ENCODE measurements at regions not wholly inside any gene's neighbourhood (a gene's known extent, or its start where the extent isn't known, plus 50 kb on each side); places are given as distances from the start of the nearest gene placed in this dataset.
A peak's percentile ranks its signal among the peaks of the same experiment; 100 is the strongest.

DNA sequence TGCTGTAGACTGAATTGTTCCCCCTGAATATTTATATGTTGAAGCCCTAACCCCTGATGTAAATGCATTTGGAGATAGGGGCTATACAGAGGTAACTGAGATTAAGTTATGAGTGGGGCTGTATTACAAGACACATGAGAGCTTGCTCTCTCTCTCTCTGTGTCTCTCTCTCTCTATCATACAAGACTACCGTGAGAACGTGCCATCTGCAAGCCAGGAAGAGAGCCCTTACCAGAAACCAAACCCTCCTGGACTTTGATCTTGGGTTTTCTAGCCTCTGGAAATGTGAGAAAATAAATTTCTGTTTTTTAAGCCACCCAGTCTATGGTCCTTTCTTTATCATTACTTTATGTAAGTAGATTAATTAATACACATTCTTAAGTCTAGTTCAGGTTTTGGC is 249.3 kb upstream of the MAN1A1 start:
- Histone ChIP-seq H3K9ac (ENCODE audit: low read length) (no peak overlapping the region), H3K4me1 (ENCODE audit: control insufficient read depth, insufficient read depth, low read length) (peaks cover 23% of the 10 kb centered on the region), H3K36me3 (ENCODE audit: control insufficient read depth, insufficient read depth, low read length, severe bottlenecking) (no peaks in the 10 kb centered on the region), H3K9me3 (ENCODE audit: control insufficient read depth, low read length) (no peaks in the 10 kb centered on the region), H3K27me3 (replicated peaks; ENCODE audit: control insufficient read depth, insufficient read depth, low read length) (no peaks in the 10 kb centered on the region), H3K4me3 (ENCODE audit: low read length) (no peak overlapping the region)
- no peak for DNase-seq (ENCODE audit: low read depth)

DNA sequence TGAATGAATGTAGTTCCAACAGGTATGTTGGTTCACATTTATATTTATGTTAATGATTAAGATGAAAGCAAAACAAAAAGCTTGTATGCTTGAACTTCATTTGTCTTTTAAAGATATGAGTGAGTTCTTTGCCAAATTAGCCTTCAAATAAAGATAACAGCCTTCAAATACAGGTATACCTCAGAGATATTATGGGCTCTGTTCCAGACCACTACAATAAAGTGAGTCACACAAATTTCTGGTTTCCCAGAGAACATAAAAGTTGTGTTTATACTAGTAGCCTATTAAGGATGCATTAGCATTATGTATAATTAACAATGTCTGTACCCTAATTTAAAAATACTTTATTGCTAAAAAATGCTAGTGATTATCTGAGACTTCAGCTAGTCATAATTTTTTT is 245.3 kb upstream of the MAN1A1 start:
- Histone ChIP-seq H3K4me3 (ENCODE audit: low read length) (no peak overlapping the region), H3K9me3 (ENCODE audit: control insufficient read depth, low read length) (no peaks in the 10 kb centered on the region), H3K36me3 (ENCODE audit: control insufficient read depth, insufficient read depth, low read length, severe bottlenecking) (no peaks in the 10 kb centered on the region), H3K27me3 (replicated peaks; ENCODE audit: control insufficient read depth, insufficient read depth, low read length) (no peaks in the 10 kb centered on the region), H3K9ac (ENCODE audit: low read length) (no peak overlapping the region), H3K4me1 (ENCODE audit: control insufficient read depth, insufficient read depth, low read length) (no peaks in the 10 kb centered on the region)
- DNase-seq (ENCODE audit: low read depth): no peak

DNA sequence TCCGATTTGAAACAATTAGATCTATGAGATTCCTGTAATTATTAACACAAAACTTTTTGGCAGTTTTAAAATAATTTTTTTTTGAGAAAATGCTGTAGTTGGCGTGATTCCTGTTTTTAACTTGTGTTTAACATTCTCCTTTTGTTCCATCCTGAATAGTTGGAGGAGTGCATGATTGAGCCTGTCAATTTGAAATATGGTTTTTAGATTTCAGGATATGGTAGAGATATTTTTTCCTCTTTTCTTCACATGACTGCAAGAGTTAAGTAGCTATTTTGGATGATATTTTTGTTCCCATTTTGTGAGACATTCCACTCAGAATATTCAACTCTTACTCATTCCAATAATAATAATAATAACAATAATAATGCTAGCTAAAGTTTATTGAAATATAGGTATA is 241.7 kb upstream of the MAN1A1 start:
- Histone ChIP-seq H3K4me1 (ENCODE audit: control insufficient read depth, insufficient read depth, low read length) (no peaks in the 10 kb centered on the region), H3K9ac (ENCODE audit: low read length) (no peak overlapping the region), H3K4me3 (ENCODE audit: low read length) (no peak overlapping the region), H3K9me3 (ENCODE audit: control insufficient read depth, low read length) (no peaks in the 10 kb centered on the region), H3K36me3 (ENCODE audit: control insufficient read depth, insufficient read depth, low read length, severe bottlenecking) (no peaks in the 10 kb centered on the region), H3K27me3 (replicated peaks; ENCODE audit: control insufficient read depth, insufficient read depth, low read length) (no peaks in the 10 kb centered on the region)
- no peak for DNase-seq (ENCODE audit: low read depth)

DNA sequence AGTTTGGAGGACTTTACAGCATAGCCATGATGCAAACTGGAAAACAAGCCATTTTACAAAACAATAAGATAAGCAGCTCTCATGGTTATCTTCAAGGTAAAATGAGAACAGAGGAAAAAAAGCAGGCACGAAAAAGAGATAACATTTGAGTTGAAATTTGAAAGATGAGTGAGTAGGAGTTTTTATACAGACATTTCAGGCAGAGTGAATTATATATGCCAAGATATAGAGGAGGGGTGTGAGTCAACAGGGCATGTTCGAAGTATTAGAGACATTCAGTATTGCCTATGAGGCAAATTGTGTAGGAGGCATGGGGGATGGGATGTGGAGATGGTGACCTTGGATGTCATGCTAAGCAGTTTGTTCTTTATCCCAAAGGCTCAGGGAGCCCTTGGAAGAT is 240.5 kb upstream of the MAN1A1 start:
- Histone ChIP-seq H3K27me3 (replicated peaks; ENCODE audit: control insufficient read depth, insufficient read depth, low read length) (no peaks in the 10 kb centered on the region), H3K36me3 (ENCODE audit: control insufficient read depth, insufficient read depth, low read length, severe bottlenecking) (no peaks in the 10 kb centered on the region), H3K4me1 (ENCODE audit: control insufficient read depth, insufficient read depth, low read length) (no peaks in the 10 kb centered on the region), H3K4me3 (ENCODE audit: low read length) (no peak overlapping the region), H3K9me3 (ENCODE audit: control insufficient read depth, low read length) (no peaks in the 10 kb centered on the region), H3K9ac (ENCODE audit: low read length) (no peak overlapping the region)
- DNase-seq (ENCODE audit: low read depth): no peak

DNA sequence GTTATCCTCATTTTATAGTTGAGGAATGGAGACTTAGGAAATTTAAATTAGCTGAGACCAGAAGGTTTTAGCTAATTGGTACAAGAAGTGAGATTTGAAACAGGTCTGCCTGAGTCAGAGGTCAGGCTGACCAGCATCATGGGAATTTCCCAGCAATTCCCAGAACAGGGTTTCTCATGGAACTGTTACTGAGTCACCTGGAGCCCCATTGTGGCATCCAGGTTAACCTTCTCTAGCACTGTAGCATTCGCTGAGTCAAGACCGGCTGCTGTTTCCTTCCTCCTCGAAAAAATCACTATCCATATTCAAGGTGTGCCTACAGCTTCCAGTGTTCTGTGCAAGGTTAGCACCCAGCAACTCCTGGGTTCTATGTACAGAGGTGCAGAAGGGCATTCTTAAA is 238.0 kb upstream of the MAN1A1 start:
- Histone ChIP-seq H3K36me3 (ENCODE audit: control insufficient read depth, insufficient read depth, low read length, severe bottlenecking) (no peaks in the 10 kb centered on the region), H3K9me3 (ENCODE audit: control insufficient read depth, low read length) (no peaks in the 10 kb centered on the region), H3K4me1 (ENCODE audit: control insufficient read depth, insufficient read depth, low read length) (no peaks in the 10 kb centered on the region), H3K9ac (ENCODE audit: low read length) (no peak overlapping the region), H3K27me3 (replicated peaks; ENCODE audit: control insufficient read depth, insufficient read depth, low read length) (no peaks in the 10 kb centered on the region), H3K4me3 (ENCODE audit: low read length) (no peak overlapping the region)
- no peak for DNase-seq (ENCODE audit: low read depth)

DNA sequence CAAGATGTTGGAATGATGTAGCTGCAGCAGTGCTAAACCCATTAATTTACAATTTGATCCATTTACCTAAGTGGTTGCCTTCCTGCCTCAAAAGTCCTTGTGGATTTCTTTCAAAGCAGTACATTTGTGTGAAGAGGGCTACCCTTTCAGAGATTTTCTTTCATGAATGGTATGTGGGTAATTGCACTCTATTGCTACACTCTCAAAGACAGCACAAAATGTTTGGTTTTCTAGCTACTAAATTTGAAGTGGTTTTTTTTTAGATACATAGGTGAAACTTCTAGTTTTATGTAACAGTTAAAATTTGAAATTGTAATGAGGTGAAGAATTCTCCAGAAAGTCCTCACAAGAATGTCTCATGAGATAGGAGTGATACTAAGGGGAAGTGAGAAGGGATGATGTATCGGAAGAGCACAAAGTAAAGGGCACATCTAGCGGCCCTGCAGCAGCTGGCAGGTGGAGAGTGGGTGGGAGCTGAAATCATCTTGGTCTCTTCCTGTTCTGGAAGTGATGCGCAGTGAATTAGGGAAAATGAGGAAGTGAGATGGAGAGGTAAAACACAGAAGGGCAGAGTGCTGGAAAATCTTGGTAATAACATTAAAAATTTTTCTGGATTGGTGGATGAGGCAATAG is 236.8 kb upstream of the MAN1A1 start:
- Histone ChIP-seq H3K4me1 (ENCODE audit: control insufficient read depth, insufficient read depth, low read length) (no peaks in the 10 kb centered on the region), H3K9ac (ENCODE audit: low read length) (no peak overlapping the region), H3K9me3 (ENCODE audit: control insufficient read depth, low read length) (no peaks in the 10 kb centered on the region), H3K36me3 (ENCODE audit: control insufficient read depth, insufficient read depth, low read length, severe bottlenecking) (no peaks in the 10 kb centered on the region), H3K27me3 (replicated peaks; ENCODE audit: control insufficient read depth, insufficient read depth, low read length) (no peaks in the 10 kb centered on the region), H3K4me3 (ENCODE audit: low read length) (no peak overlapping the region)
- no peak for DNase-seq (ENCODE audit: low read depth)

DNA sequence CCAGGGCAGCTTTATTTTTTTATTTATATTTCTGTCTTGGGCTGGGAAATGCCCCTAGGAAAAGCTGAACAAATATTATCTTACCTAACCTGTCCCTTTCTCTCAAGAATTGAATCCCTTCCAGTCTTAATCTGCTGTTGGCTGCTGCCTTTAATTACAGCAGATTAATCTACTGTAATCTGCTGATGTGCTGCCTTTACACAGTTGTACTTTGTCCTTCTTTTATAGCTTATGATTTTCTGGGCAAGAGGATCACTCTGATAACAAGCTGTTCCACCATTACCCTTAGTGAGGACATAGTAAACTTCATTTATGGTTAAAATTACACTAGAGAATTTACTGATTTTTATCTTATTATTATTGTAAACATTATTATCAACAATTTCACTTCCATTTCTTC is 234.5 kb upstream of the MAN1A1 start:
- Histone ChIP-seq H3K4me1 (ENCODE audit: control insufficient read depth, insufficient read depth, low read length) (no peaks in the 10 kb centered on the region), H3K9ac (ENCODE audit: low read length) (no peak overlapping the region), H3K27me3 (replicated peaks; ENCODE audit: control insufficient read depth, insufficient read depth, low read length) (no peaks in the 10 kb centered on the region), H3K36me3 (ENCODE audit: control insufficient read depth, insufficient read depth, low read length, severe bottlenecking) (no peaks in the 10 kb centered on the region), H3K9me3 (ENCODE audit: control insufficient read depth, low read length) (no peaks in the 10 kb centered on the region), H3K4me3 (ENCODE audit: low read length) (no peak overlapping the region)
- DNase-seq (ENCODE audit: low read depth): no peak

DNA sequence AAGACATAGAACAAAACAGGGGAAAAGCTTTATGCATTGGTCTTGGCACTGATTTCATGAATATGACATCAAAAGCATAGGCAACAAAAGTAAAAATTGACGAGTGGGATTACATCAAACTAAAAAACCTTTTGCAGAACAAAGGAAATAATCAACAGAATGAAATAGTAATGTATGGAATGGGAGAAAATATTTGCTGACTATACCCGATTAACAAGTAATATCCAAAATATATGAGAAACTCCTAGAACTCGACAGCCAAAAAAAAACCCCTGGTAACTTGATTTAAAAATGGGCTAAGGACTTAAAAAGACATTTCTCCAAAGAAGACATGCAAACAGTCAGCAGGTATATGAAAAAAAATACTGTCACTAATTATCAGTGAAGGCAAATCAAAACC is 231.7 kb upstream of the MAN1A1 start:
- H3K27me3 ChIP-seq (replicated peaks; ENCODE audit: control insufficient read depth, insufficient read depth, low read length): no peaks in the 10 kb centered on the region
- DNase-seq (ENCODE audit: low read depth): no peak
- H3K9ac ChIP-seq (ENCODE audit: low read length): no peak overlapping the region
- H3K4me3 ChIP-seq (ENCODE audit: low read length): no peak overlapping the region
- H3K36me3 ChIP-seq (ENCODE audit: control insufficient read depth, insufficient read depth, low read length, severe bottlenecking): no peaks in the 10 kb centered on the region
- no peaks in the 10 kb centered on the region for H3K4me1 ChIP-seq (ENCODE audit: control insufficient read depth, insufficient read depth, low read length)
- H3K9me3 ChIP-seq (ENCODE audit: control insufficient read depth, low read length): peaks cover 16% of the 10 kb centered on the region

DNA sequence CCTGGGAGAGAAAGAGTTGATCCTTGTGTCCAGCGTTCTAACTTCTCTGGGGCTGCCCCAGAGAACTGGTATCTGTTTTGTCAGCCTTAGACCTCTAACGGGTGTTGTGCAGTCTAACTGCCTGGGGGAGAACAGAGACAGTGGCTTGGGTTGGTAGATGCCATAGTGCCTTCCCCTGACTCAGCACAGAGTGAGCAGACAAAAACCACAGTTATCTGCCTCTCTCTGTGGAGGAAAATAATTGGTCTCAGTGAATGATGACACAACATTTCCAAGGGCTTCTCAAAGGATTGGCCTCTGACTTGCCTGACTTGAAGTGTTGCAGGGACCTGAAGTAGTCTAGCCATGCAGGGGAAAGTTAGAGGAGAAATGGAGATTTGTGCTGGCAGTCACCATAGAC is 226.2 kb upstream of the MAN1A1 start:
- H3K4me1 ChIP-seq (ENCODE audit: control insufficient read depth, insufficient read depth, low read length): no peaks in the 10 kb centered on the region
- H3K4me3 ChIP-seq (ENCODE audit: low read length): no peak overlapping the region
- H3K9ac ChIP-seq (ENCODE audit: low read length): no peak overlapping the region
- peaks cover 19% of the 10 kb centered on the region for H3K9me3 ChIP-seq (ENCODE audit: control insufficient read depth, low read length)
- DNase-seq (ENCODE audit: low read depth): peak; percentile 34
- H3K27me3 ChIP-seq (replicated peaks; ENCODE audit: control insufficient read depth, insufficient read depth, low read length): no peaks in the 10 kb centered on the region
- H3K36me3 ChIP-seq (ENCODE audit: control insufficient read depth, insufficient read depth, low read length, severe bottlenecking): no peaks in the 10 kb centered on the region

DNA sequence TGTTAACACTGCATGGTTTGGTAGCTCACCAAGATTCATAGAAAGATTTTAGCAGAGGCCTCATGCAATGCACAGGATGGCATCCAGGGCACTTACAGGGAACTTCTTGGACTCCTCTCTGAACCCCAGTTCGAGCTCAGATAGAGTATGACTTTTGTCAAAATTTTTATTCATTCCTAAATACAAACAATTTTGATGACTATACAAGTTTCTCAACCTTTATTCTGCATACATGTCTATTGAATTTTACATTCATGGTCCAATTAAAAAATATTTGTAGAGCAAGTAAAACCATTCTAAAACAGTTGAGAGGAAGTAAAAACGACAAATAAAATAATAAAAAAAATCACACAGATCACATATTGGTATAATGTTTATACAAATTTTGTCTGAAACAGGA is 219.0 kb upstream of the MAN1A1 start:
- H3K9me3 ChIP-seq (ENCODE audit: control insufficient read depth, low read length): no peaks in the 10 kb centered on the region
- no peak overlapping the region for H3K4me3 ChIP-seq (ENCODE audit: low read length)
- H3K9ac ChIP-seq (ENCODE audit: low read length): no peak overlapping the region
- no peaks in the 10 kb centered on the region for H3K4me1 ChIP-seq (ENCODE audit: control insufficient read depth, insufficient read depth, low read length)
- no peak for DNase-seq (ENCODE audit: low read depth)
- H3K27me3 ChIP-seq (replicated peaks; ENCODE audit: control insufficient read depth, insufficient read depth, low read length): no peaks in the 10 kb centered on the region
- H3K36me3 ChIP-seq (ENCODE audit: control insufficient read depth, insufficient read depth, low read length, severe bottlenecking): no peaks in the 10 kb centered on the region

DNA sequence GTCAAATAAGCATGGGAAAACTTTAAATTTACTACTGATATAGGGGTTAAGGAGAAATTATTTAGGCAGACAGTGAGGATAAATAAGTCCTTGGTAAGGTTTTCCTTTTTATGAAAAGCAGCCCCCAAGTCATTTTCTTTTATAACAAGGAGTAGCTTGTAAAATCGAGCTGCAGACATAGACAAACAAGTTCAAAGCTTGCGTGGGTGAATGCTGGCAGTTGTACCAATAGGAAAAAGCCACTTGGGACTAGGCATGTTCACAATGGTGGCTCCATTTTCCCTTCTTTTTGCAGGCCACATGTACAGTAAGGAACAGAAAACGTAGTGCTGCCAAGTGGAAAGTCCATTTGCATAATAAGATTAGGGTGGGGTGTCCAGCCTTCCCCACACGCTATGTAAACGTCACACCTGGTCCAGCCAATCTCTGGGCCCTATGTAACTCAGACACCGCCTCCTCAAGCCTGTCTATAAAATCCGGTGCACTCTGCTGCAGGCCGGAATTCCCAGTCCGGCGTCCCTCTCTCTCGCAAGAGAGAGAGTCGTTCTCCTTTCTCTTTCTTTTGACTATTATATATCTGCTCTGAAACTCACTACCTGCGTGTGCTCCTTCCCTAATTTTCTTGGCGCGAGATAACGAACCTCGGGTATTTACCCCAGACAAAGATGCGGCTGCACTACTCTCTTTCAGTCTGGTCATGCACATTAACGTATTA is 217.1 kb upstream of the MAN1A1 start:
- H3K4me1 ChIP-seq (ENCODE audit: control insufficient read depth, insufficient read depth, low read length): no peaks in the 10 kb centered on the region
- no peak overlapping the region for H3K9ac ChIP-seq (ENCODE audit: low read length)

DNA sequence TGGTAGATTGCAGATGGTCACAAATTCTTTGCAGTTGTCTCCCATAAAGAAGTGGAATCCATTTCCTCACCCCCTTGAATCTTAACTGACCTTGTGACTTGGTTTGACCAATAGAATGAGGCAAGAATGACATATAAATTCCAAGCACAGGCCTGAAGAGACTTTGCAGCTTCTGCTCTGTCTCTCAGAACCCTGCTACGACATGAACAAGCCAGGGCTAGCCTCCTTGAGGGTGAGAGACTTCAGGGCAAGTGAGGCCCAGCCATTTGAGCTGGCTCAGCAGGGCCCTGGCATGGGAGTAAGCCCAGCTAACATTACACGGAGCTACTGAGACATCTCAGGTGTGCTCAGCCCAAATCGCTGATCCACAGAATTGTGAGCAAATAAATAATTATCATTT is 216.3 kb upstream of the MAN1A1 start:
- no peak for DNase-seq (ENCODE audit: low read depth)
- Histone ChIP-seq H3K36me3 (ENCODE audit: control insufficient read depth, insufficient read depth, low read length, severe bottlenecking) (no peaks in the 10 kb centered on the region), H3K9ac (ENCODE audit: low read length) (no peak overlapping the region), H3K4me1 (ENCODE audit: control insufficient read depth, insufficient read depth, low read length) (no peaks in the 10 kb centered on the region), H3K9me3 (ENCODE audit: control insufficient read depth, low read length) (no peaks in the 10 kb centered on the region), H3K27me3 (replicated peaks; ENCODE audit: control insufficient read depth, insufficient read depth, low read length) (no peaks in the 10 kb centered on the region), H3K4me3 (ENCODE audit: low read length) (no peak overlapping the region)

More for the DNA sequence above, 217.1 kb upstream of the MAN1A1 start:
- Histone ChIP-seq H3K27me3 (replicated peaks; ENCODE audit: control insufficient read depth, insufficient read depth, low read length) (no peaks in the 10 kb centered on the region), H3K36me3 (ENCODE audit: control insufficient read depth, insufficient read depth, low read length, severe bottlenecking) (no peaks in the 10 kb centered on the region), H3K9me3 (ENCODE audit: control insufficient read depth, low read length) (no peaks in the 10 kb centered on the region), H3K4me3 (ENCODE audit: low read length) (no peak overlapping the region)
- DNase-seq (ENCODE audit: low read depth): no peak

All from adipocyte (in vitro differentiated cells).